Panc1 (cell line): ENCODE measurements at regions not wholly inside any gene's neighbourhood (a gene's known extent, or its start where the extent isn't known, plus 50 kb on each side); places are given as distances from the start of the nearest gene placed in this dataset.

ENCODE experiments used
- ATAC-seq: fragments of 200-7000 bp; cut with Tn5 transposase; 2 replicates; pipeline ENCODE4 v1.9.1; 2020; ENCODE audit warnings: mild to moderate bottlenecking, moderate library complexity
- BruUV-seq: library from RNA; stranded (reverse); fragments of 400-500 nt; replicated peaks from 2 replicates; lab custom pipeline; 2021; lab: Mats Ljungman, UMichigan
- CTCF ChIA-PET: fragments of 300-600 bp; sonication (Branson Sonifier 250); formaldehyde crosslinking; loops from one replicate; lab custom pipeline; 2022; ENCODE audit warnings: antibody characterized with exemption; lab: Charles Lee
- POLR2A ChIA-PET: fragments of 300-600 bp; sonication (Branson Sonifier 250); formaldehyde crosslinking; loops from one replicate; lab custom pipeline; 2022; ENCODE audit warnings: antibody characterized with exemption; lab: Charles Lee
- DNase-seq: peaks from one replicate; pipeline ENCODE4 v3.0.0-alpha.2; 2010; ENCODE audit warnings: low read depth, low spot score
- H3K27ac ChIP-seq: 2 replicates; pipeline ENCODE4 v1.5.1; 2011; ENCODE audit warnings: mild to moderate bottlenecking, low read length, inconsistent platforms
- H3K27me3 ChIP-seq: fragments of 200-500 bp; sonication (Bioruptor generic); 2 replicates; pipeline ENCODE4 v1.6.0; 2014; ENCODE audit warnings: low read length, inconsistent platforms; ENCODE audit not compliant: control insufficient read depth, insufficient read depth
- H3K36me3 ChIP-seq: fragments of 200-500 bp; sonication (Bioruptor generic); 2 replicates; pipeline ENCODE4 v1.5.1; 2014; ENCODE audit warnings: inconsistent platforms, mild to moderate bottlenecking, low read length, moderate library complexity; ENCODE audit not compliant: control insufficient read depth, insufficient read depth
- H3K4me1 ChIP-seq: 2 replicates; pipeline ENCODE4 v1.5.1; 2011; ENCODE audit warnings: inconsistent platforms, mild to moderate bottlenecking, low read length, moderate library complexity; ENCODE audit not compliant: control insufficient read depth, insufficient read depth
- H3K4me3 ChIP-seq, 2 experiments: 2 replicates each; pipeline ENCODE4 v1.5.1; 2011 to 2012; ENCODE audit warnings: low read depth in 2 of 2, low read length in 2 of 2, mild to moderate bottlenecking in 2 of 2, inconsistent platforms in 1 of 2, moderate library complexity in 1 of 2
- H3K9me3 ChIP-seq: fragments of 200-500 bp; sonication (Bioruptor generic); 2 replicates; pipeline ENCODE4 v1.5.1; 2014; ENCODE audit warnings: low read depth, mild to moderate bottlenecking, inconsistent platforms, low read length, moderate library complexity; ENCODE audit not compliant: control insufficient read depth, insufficient read depth
- CTCF ChIP-seq: fragments of 450-650 bp; IDR thresholded peaks from 2 replicates; pipeline ENCODE4 v1.5.1; 2017; ENCODE audit warnings: mild to moderate bottlenecking
- POLR2AphosphoS5 ChIP-seq: IDR thresholded peaks from 2 replicates; pipeline ENCODE4 v1.6.1; 2012; ENCODE audit warnings: mild to moderate bottlenecking, low read depth, low read length, moderate library complexity
- REST ChIP-seq, 2 experiments: IDR thresholded peaks; 2 replicates each; pipeline ENCODE4 v1.6.1; 2011 to 2012; ENCODE audit warnings: low read depth in 2 of 2, control low read depth in 1 of 2, low read length in 1 of 2, mild to moderate bottlenecking in 1 of 2, moderate library complexity in 1 of 2; ENCODE audit not compliant: insufficient read depth in 1 of 2
- SIN3A ChIP-seq: IDR thresholded peaks from 2 replicates; pipeline ENCODE4 v1.6.1; 2012; ENCODE audit warnings: low read depth, mild to moderate bottlenecking, low read length, moderate library complexity, borderline replicate concordance; ENCODE audit not compliant: insufficient read depth
- TCF7L2 ChIP-seq: IDR thresholded peaks from 2 replicates; pipeline ENCODE4 v1.6.1; 2011; ENCODE audit warnings: mild to moderate bottlenecking, low read depth, low read length, inconsistent platforms
- in situ Hi-C: cut with HindIII; loops from 2 replicates; pipeline ENCODE4 v1.10.0; 2016; ENCODE audit warnings: low sequenced_read_pairs, low pct_unique_long_range_greater_than_20kb
- intact Hi-C: fragments of 100-400 bp; cut with micrococcal nuclease; formaldehyde crosslinking; loops from one replicate; pipeline ENCODE4 v1.10.0; 2022; ENCODE audit not compliant: unreplicated experiment

GRCh38 chr9:683509-684021, 157.9 kb upstream of the DMRT1 start:
- no peaks in the 10 kb centered on the region for H3K36me3 ChIP-seq
- no TSS peak for BruUV-seq
- ChIA-PET POLR2A (no interaction called here), CTCF (no interaction called here)
- no peak for TF ChIP-seq CTCF
- no peak for TF ChIP-seq POLR2AphosphoS5
- TF ChIP-seq SIN3A, result no peak
- no peak for TF ChIP-seq TCF7L2
- no peak for TF ChIP-seq REST (IDR thresholded peaks at IDR 0.05; ENCODE audit: insufficient read depth in 1 of 2, low read depth in 2 of 2, low read length in 1 of 2)
- intact Hi-C loops (no loop called here), in situ Hi-C loops (no loop called here)
- no peak overlapping the region for H3K4me3 ChIP-seq
- H3K27ac ChIP-seq, result no peak overlapping the region
- no peak for DNase-seq
- no peak for ATAC-seq
- no peaks in the 10 kb centered on the region for H3K4me1 ChIP-seq
- no peaks in the 10 kb centered on the region for H3K27me3 ChIP-seq
- no peaks in the 10 kb centered on the region for H3K9me3 ChIP-seq

GRCh38 chr9:684054-684890, 157.2 kb upstream of the DMRT1 start:
- Histone ChIP-seq H3K9me3 (no peaks in the 10 kb centered on the region), H3K27ac (no peak overlapping the region), H3K36me3 (no peaks in the 10 kb centered on the region), H3K4me1 (no peaks in the 10 kb centered on the region), H3K27me3 (no peaks in the 10 kb centered on the region), H3K4me3 (no peak overlapping the region; a peak in 1 of 4 replicates)
- DNase-seq, result no peak
- ATAC-seq, result no peak
- in situ Hi-C loops (no loop called here), intact Hi-C loops (no loop called here)
- CTCF ChIA-PET, result no interaction called here
- no TSS peak for BruUV-seq
- POLR2A ChIA-PET, result no interaction called here
- TF ChIP-seq SIN3A, result no peak
- no peak for TF ChIP-seq TCF7L2
- no peak for TF ChIP-seq CTCF
- no peak for TF ChIP-seq POLR2AphosphoS5
- no peak for TF ChIP-seq REST (IDR thresholded peaks at IDR 0.05; ENCODE audit: insufficient read depth in 1 of 2, low read depth in 2 of 2, low read length in 1 of 2)
